NCI-H510A (cell line): ENCODE measurements at regions not wholly inside any gene's neighbourhood (a gene's known extent, or its start where the extent isn't known, plus 50 kb on each side); places are given as distances from the start of the nearest gene placed in this dataset.
"Not testable (repeated sequence)": the region's sequence is repeated elsewhere in the genome, so short reads cannot be mapped to it uniquely, and the experiment has no call there.

Source experiments
- DNase-seq: peaks from one replicate; lab custom pipeline; 2025; lab: John Stamatoyannopoulos, UW

- no peak for DNase-seq
Observed at GRCh38 chr3:194019398-194020165, 116.4 kb upstream of the HES1 start.

- DNase-seq: no peak
Observed at GRCh38 chr3:194022052-194022451, 113.9 kb upstream of the HES1 start.

- no peak for DNase-seq
Observed at GRCh38 chr3:194022816-194023215, 113.1 kb upstream of the HES1 start.

- no peak for DNase-seq
Observed at GRCh38 chr3:194023501-194024280, 112.3 kb upstream of the HES1 start.

GRCh38 chr3:194025119-194025518, 110.8 kb upstream of the HES1 start:
- no peak for DNase-seq

- no peak for DNase-seq
Observed at GRCh38 chr3:194025951-194026350, 110.0 kb upstream of the HES1 start.

GRCh38 chr3:194028434-194029004, 107.4 kb upstream of the HES1 start:
- no peak for DNase-seq

GRCh38 chr3:194029846-194030245, 106.1 kb upstream of the HES1 start:
- DNase-seq: no peak

- DNase-seq: peak; percentile 79
Observed at GRCh38 chr3:194030372-194030771, 105.6 kb upstream of the HES1 start.

GRCh38 chr3:194031349-194031748, 104.6 kb upstream of the HES1 start:
- no peak for DNase-seq

- DNase-seq: no peak
Observed at GRCh38 chr3:194031867-194032635, 103.9 kb upstream of the HES1 start.

- no peak for DNase-seq
Observed at GRCh38 chr3:194032828-194033435, 103.0 kb upstream of the HES1 start.

GRCh38 chr3:194034346-194035336, 101.3 kb upstream of the HES1 start:
- no peak for DNase-seq

- no peak for DNase-seq
Observed at GRCh38 chr3:194035406-194036138, 100.4 kb upstream of the HES1 start.

- DNase-seq: no peak
Observed at GRCh38 chr3:194036842-194037241, 99.1 kb upstream of the HES1 start.

- not testable (repeated sequence) for DNase-seq
Observed at GRCh38 chr3:194038346-194038745, 97.6 kb upstream of the HES1 start.

- no peak for DNase-seq
Observed at GRCh38 chr3:194038960-194039359, 97.0 kb upstream of the HES1 start.

GRCh38 chr3:194040516-194041273, 95.3 kb upstream of the HES1 start:
- no peak for DNase-seq

GRCh38 chr3:194042927-194043326, 93.0 kb upstream of the HES1 start:
- DNase-seq: no peak
